Prostate gland (tissue), 2 donors: ENCODE measurements at regions not wholly inside any gene's neighbourhood (a gene's known extent, or its start where the extent isn't known, plus 50 kb on each side); places are given as distances from the start of the nearest gene placed in this dataset.

ENCODE experiments used
- POLR2A ChIP-seq: fragments of 450-650 bp; IDR thresholded peaks from one replicate; pipeline ENCODE4 v1.6.1; 2016; ENCODE audit warnings: antibody characterized with exemption, mild to moderate bottlenecking
- POLR2AphosphoS5 ChIP-seq: sonication (generic); formaldehyde crosslinking; IDR thresholded peaks from one replicate; pipeline ENCODE4 v1.6.1; 2017; ENCODE audit warnings: antibody characterized with exemption
- TF ChIP-seq, protein P1 (sequence below), 4 experiments: fragments of 200-600 bp in 2 of 4; fragments of 450-650 bp in 2 of 4; sonication (generic) in 2 of 4; IDR thresholded peaks; 1 replicate in 3 of 4; 2 replicates in 1 of 4; pipeline ENCODE4 v1.5.1; 2016 to 2019; ENCODE audit warnings: antibody characterized with exemption in 4 of 4, mild to moderate bottlenecking in 2 of 4, moderate library complexity in 2 of 4

DNA sequence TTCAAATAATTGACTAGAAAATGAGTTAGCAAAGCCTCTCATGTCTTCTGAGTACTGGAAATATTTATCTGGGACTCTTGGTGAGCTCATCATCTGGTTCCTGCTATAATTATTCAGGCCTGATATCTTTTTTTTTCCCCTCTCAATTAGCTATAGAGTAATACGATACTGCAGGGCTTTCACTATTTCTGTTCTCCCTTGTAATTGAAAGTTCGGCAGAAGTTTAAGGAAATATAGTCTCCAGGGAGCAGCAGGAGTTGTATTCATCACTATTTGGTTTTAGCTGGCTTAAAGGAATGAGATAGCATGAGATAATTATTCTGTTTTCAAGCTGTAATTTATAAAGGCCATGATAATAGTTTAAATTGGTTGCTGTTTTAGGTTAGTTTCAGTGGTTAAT is 378.6 kb upstream of the EPHA5 start:
- TF ChIP-seq, protein P1, sequence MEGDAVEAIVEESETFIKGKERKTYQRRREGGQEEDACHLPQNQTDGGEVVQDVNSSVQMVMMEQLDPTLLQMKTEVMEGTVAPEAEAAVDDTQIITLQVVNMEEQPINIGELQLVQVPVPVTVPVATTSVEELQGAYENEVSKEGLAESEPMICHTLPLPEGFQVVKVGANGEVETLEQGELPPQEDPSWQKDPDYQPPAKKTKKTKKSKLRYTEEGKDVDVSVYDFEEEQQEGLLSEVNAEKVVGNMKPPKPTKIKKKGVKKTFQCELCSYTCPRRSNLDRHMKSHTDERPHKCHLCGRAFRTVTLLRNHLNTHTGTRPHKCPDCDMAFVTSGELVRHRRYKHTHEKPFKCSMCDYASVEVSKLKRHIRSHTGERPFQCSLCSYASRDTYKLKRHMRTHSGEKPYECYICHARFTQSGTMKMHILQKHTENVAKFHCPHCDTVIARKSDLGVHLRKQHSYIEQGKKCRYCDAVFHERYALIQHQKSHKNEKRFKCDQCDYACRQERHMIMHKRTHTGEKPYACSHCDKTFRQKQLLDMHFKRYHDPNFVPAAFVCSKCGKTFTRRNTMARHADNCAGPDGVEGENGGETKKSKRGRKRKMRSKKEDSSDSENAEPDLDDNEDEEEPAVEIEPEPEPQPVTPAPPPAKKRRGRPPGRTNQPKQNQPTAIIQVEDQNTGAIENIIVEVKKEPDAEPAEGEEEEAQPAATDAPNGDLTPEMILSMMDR (IDR thresholded peaks at IDR 0.05) = no peak
- TF ChIP-seq POLR2AphosphoS5 = no peak
- TF ChIP-seq POLR2A = no peak
